Inflammatory macrophage treated with lipopolysaccharide for 4 hours (primary cell): ENCODE measurements at regions not wholly inside any gene's neighbourhood (a gene's known extent, or its start where the extent isn't known, plus 50 kb on each side); places are given as distances from the start of the nearest gene placed in this dataset.
"Not testable (repeated sequence)": the region's sequence is repeated elsewhere in the genome, so short reads cannot be mapped to it uniquely, and the experiment has no call there.

Experiments used
- DNase-seq: peaks from one replicate; pipeline ENCODE4 v3.0.0-alpha.2; 2020

DNA sequence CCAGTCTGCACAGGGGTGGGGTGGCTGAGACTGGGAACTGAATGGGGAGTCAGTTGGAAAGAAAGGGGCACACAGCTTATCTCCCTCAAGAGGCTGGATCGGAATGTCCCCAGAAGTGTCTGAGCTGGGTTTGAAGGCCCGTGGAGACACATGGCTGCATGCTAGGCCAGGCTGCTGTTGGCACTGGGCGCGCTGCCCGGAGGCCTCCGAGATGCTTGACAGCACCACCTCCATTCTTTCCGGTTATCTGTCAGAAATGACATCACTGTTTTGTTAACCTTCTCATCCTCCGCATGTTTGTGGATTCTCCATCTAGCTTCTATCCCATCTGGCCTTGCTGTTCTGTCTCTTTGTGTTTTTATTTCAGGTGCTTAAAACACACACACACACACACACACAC lies 85.5 kb downstream of the APIP start:
- DNase-seq = no peak

DNA sequence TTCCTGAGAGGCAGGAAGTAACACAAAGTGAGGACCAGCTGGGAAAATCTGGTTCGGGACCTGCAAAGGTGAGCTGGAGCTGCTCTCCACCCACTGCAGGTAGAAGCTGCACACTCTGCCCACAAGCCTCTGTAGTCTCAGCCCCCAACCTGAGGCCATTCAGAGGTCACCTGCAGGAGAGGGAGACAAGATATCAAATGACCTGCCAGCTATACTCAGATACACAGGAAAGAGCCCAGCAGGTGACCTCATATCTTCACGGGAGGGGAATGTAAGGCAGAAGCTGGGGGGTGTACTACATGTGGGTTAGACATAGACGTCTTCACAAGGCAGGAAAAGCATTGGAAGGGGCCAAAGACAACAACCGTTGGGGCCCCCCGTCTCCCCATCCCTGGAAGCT lies 86.1 kb downstream of the APIP start:
- DNase-seq = no peak

DNA sequence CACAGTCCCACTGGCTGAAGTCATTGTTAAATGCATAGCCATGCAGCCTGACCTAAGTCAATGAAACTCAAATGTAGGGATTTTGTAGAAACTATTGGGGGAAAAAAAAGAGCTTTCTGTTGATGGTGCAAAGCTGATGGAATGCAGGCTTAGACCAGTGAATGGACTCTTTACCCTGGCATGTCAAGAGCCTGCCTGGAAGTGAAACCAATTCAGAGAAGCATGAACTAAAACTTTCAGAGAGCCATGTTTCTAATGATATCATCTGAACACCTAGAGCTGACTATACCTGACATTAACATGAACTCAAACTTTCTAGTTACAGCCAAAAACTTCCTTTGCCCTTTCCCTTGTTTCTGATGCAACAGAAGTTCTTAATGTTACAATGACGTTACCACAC lies 89.0 kb downstream of the APIP start:
- no peak for DNase-seq

DNA sequence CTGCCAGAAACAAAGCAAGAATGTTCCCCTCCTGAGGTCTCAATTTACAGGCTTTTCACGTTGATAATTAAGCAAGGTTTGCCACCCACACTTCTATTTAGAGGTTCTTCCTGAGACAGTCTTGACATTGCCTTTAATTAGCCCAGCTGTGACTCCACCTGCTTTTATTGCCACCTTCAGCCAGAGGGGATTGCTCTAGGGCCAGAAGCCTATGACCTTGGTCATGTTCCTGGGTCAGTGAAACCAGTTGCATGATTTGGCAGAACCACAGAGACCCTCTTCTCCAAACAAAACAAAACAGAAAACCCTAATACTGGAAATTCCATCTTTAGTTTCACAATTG lies 89.8 kb downstream of the APIP start:
- peak; percentile 16 for DNase-seq

DNA sequence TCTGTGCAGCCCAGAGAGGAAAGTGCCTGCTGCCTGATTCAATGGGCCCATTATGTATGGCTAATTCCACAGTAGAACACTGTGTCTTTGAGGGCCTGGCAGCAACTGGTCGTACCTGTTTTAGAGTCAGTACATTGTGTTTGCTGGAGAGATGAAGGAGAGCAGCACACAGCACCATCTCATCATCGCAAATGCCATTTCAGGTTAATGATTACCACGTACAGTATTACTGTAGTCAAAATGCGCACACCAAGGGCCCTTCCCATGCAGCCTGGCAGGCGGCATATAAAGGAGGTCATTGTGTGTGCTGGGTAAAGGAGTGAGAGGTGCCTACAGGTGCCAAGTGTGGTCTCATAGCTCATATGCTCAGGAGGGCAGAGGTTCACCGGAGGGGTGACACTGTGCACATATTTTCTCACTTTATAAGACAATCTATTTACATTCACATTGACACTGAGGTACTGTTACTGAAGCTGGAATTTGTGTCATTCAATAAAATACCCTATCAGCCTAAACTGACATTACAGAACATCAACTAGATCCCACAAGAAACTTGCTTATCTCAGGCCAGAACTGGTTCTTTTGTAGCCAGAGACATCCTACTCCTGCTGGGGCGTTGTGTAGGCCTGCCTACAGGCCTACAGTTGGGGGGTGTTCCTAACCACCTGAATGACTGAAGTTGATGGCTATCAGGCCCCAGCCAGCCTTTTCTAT lies 90.4 kb downstream of the APIP start:
- no peak for DNase-seq

DNA sequence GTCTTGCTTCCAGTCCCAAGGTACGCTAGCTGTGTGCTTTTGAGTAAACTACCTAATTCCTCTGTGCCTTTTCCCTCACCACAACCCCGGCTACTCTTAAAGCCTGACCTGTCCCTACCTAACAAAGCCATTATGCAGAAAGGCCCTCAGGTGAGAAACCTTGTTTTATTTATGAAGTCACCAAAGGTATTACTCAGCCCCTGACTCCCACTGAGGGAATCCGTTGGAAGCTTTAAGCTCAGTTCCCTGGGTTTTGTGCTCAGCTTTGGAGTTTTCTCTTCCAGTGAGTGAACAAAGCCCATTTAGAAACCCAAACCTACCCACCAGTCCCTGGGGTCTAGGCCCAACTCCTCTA lies 90.9 kb downstream of the APIP start:
- no peak for DNase-seq

DNA sequence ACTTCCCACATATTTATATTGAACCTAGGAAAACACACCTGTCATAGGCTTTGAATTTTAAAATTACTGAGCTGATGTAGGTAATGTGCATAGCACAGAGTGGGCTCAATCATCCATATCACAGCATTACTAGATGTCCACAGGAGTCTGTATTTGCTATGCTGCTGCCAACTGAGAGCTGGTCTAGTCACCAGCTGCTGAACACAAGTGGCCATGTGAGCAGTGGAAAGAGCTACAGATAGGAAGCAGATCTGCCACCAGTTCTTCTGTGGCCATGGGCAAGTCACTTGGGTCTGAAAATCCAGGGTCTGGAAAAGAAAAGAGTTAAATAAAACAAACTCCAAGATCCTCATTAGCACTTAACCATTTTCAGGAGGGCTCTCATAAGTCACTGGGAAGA lies 91.8 kb downstream of the APIP start:
- DNase-seq = no peak

DNA sequence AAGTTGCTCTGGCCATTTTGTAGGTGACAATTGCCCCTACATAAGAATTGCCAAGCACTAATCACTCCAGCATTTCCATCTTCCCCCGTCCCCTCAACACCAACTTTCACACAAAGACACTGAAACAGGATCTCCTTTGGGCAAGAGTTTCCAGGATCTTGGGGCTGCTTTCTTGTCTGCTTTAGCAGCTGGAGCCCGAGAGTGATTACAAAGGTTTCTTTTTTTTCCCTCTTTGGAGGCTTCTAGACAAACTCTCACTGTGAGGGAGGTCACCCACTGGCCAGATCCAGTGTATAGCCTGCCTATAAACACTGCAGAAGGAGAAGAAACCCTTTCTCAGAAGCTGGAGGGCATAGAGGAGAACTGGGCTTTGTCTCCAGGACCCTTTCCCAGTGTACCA lies 92.5 kb downstream of the APIP start:
- no peak for DNase-seq

DNA sequence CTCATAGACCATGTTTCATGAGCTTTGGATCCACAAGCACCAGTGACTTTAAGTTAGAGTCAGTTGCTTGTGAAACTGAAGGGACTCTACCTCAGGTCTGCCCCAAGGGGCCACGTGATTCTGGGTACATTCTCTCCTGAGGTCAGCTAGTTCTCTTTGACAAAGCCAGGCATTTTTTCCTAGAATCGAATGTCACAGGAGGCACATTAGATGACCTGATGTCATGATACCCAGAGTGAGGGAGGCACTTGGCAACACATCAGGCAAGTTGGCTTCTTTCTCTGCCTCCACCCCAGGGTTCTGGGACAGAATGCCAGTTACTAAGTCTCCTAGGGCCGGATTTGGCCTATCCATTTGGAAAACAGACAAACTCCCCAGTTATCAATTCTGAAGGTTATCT lies 93.0 kb downstream of the APIP start:
- DNase-seq = no peak

DNA sequence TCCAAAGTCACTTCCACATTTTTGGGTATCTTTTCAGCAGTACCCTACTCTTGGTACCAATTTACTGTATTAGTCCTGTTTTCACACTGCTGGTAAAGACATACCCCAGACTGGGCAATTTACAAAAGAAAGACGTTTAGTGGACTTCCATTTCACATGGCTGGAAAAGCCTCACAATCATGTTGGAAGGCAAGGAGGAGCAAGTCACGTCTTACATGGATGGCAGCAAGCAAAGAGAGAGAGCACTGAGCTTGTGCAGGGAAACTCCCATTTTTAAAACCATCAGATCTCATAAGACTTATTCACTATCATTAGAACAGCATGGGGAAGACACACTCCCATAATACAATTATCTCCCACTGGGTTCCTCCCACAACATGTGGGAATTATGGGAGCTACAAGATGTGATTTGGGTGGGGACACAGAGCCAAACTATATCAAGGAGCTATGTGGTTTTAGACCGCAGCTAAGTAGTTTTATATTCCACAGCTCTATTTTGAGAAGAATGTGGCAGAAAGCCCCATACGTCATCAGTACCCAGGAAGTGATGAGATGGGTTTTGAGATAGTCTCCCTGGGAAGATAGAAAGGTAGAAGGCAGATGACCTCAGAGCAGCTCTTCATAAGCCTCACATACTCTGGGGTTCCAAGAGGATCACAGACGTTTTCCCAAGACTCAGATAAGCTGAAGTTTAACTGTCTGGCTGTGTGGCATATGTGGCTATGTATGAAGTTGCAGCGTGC lies 96.3 kb downstream of the APIP start:
- no peak for DNase-seq

DNA sequence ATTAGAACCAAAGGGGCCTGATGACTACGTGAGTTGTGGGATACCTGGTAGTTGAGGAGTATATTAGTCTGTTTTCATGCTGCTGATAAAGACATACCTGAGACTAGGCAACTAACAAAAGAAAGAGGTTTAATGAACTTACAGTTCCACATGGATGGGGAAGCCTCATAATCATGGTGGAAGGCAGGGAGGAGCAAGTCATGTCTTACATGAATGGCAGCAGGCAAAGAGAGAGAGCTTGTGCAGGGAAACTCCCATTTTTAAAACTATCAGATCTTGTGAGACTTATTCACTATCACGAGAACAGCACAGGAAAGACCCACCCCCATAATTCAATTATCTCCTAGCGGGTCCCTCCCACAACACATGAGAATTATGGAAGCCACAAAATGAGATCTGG lies 98.4 kb downstream of the APIP start:
- DNase-seq = not testable (repeated sequence)

DNA sequence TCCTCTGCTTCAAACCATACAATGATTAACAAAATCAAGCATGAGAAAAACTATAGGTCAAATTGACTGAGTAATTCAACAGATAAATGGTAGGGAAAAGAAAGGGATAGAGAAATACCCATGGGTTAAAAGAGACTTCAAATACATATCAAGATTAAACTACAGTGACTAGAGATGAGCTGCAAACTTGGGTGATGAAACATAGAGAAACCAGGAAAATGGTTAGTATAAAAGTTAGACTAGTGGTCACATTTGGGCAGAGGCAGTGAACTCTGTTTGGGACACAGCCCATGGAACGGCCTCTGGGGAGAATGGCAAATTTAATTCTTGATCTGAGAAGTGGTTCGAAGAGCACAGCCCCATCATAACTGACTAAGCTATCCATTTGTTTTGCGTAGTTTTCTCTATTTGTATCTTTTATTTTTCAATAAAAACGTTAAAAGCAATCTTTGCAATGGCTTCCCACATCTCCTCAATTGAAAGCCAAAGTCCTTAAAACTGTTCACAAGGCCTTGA lies 99.4 kb downstream of the APIP start:
- DNase-seq = no peak

DNA sequence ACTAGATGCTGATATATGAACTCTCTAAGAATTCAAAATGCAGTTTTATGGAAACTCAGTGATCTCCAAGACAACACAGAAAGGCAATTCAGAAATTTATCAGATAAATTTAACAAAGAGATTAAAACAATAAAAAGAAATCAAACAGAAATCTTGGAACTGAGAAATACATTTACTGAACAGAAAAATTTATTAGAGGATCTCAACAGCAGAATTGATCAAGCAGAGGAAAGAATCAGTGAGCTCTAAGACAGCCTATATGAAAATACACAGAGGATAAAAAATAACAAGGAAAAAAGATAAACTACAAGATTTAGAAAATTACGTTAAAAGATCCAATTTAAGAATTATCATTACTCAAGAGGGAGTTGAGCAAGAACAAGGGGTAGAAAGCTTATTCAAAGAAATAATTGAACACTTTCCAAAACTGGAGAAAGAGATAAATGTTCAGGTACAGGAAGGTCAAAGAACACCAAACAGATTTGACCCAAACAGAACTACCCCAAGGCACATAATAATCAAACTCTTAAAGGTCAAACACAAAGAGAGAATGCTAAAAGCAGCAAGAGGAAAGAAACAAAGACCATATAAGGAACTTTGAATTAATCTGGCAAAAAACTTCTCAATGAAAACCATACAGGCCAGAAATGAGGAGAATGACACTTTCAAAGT lies 103.1 kb downstream of the APIP start:
- DNase-seq = no peak

DNA sequence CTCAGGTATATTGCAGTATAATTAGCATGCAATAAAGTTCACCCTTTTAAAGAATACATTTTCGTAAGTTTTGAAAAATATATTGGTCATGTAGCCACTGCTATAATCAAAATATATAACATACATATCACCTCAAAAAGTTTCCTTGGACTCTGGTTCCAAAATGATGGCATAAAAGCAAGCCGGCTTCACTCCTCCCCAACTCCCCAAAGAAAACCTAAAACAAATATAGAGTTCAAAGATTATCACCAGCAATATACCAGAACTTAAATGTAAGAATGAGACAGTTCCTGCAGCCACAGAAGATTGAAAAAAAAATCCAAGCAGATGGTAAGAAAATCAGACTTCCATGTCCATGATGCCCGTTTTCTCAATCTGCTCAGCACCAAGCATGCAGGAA lies 104.3 kb downstream of the APIP start:
- DNase-seq = no peak

DNA sequence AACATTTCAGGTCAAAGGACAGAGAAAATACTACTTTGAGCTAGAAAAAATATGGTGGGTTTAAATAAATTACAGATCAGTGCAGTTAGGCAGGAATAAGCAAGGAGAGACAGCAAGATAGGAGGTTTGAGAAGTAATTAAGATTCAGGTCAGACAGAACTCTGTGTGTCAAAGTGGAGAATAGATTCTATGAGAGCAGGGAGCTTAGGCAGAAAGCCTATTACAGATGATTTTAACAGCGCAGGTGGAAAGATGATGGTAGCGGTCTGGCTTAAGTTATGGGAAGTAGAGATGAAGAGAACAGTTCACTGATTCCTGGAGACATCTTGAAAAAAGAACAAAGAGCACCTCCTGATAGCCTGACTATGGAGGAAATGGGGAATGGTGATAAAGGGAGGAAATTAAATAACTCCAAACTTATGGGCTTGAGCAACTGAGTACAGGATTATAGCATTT lies 106.0 kb downstream of the APIP start:
- no peak for DNase-seq

DNA sequence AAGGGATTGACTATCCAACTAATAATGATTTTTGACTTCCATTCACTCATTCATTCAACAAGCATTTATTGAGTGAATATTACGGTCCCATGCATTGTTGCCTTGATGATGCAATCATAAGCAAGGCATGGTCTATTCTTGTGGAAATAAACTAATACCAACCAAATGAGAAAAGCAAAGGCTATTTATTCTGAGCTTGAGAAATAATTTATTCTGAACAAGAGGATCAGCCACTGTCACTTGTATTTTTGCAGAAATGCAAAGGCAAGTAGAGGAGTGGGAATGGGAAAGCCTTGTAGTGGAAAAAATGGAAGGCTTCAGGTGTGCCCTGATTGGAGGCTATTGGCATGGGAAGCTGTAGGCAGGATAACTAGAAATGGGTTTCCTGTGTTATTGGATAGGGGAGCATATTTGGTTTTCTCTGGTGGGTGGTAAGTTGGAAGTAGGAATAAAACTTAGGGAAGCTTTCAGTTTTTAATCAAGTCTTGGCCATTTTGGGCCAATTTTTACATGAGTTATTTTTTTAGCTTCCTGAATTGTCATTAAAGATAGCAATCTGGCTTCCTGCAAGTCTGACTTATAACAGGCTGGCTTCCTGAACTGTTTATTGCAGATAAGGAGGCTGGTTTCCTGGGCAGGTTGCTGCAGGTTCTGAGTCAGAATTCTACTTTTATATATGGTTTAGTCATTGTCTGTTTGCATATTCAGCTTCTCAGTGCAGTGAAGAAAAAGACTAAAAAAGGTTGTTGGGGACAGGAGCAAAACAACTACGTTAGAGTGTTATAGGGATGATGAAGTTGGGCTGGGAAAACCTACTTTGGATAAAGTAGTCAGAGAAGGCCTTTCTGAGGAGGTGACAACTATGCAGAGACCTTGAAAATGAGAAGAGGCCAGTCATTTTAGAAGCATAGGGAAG lies 106.7 kb downstream of the APIP start:
- DNase-seq = no peak

DNA sequence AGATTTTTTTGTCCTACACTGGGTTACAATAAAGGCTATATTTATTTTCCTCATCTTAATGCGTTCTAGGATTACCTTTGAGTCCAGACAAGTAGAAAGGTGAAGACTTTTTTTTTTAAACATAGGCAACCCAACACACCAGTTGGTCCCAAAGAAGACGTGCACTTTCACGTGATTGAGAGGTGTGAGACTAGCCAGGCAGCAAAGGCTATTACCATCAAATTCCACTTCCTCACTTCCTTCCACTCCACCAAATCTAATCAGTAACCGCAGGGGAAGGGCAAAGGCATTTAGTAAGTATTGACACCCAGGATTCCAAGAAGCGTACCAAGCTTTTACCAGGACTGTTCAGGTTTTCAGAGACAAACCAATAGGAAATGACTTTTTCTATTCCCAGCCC lies 109.3 kb downstream of the APIP start:
- no peak for DNase-seq

DNA sequence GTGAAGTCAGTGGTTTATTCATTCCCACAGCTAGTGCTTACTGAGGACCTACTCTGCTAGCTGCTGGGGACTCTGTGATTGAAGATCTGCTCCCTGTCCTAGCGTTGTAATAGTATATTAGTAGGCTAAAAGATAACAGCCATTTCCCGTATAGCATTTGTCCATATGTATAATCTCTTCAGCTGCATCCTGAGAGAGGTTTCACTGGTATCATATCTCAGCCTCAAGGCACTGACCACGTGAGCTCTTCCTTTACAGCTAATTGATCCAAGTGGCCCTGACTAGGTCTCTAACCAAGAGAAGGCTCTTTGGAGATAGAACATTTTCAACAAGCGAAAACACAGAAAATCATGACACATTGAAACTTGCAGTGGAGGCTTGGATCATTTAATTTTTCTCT lies 110.2 kb downstream of the APIP start:
- no peak for DNase-seq

DNA sequence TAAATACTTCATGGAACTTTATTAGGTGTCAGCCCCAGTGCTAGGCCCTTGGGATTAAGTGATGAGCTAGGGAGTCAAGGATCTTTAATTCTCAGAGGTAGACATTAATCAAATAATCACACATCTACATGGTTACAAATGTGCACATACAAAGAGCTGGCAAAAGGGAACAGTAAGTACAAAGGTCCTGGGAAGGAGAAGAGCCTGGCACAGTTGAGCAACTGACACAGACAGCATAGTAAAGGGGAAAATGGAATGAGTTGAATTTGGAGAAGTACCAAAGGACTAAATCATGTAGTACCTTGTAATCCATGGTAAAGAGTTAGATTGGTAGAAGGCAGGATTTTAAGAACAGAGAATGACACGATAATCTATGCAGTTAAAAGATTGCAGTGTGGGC lies 116.3 kb downstream of the APIP start:
- no peak for DNase-seq

DNA sequence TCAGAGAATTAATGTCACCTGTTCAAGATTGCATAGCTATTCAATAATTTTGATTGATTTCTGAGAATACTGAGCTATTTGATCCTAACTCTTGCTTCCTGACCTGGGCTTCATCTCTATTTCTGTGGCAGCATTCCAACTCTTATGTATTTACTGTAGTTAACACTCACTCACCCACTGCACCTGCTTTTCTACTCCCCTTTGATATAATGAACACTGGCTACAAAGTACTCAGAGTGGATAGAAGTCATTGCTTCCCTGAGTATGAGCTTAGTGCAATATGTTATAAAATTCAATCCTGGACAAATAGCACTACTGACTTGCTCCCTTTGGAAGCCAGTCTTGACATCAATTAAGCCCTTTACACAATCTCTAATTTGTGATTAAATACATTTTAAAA lies 117.2 kb downstream of the APIP start:
- DNase-seq = no peak

DNA sequence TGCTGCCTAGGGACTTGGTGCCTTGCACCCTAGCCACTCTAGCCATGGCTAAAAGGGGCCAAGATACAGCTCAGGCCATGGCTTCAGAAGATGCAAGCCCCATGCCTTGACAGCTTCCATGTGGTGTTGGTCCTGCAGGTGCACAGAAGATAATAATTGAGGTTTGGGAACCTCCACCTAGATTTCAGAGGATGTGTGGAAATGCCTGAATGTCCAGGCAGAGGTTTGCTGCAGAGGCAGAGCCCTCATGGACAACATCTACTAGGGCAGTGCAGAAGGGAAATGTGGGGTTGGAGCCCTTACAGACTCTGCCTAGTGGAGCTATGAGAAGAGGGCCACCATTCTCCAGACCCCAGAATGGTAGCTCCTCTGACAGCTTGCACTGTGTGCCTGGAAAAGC lies 118.7 kb downstream of the APIP start:
- DNase-seq = not testable (repeated sequence)

DNA sequence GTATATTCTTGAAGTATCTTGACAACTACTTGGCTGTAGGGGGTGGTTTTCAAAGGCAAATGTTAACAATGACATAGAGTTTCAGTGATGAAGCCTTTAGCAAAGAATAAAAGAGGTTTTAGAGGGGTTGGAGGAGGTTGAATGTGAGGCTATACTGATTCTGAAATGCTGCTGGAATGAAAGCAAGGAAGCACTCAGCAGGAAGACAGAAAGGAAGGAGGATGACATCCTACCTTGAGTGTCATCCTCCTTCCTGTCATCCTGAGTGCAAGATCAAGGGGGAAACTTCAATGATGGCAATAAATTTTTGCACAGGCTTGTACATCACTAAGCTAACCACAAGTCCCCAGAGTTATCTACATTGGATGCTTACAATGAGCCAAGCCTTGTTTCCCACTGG lies 120.5 kb downstream of the APIP start:
- DNase-seq = no peak

DNA sequence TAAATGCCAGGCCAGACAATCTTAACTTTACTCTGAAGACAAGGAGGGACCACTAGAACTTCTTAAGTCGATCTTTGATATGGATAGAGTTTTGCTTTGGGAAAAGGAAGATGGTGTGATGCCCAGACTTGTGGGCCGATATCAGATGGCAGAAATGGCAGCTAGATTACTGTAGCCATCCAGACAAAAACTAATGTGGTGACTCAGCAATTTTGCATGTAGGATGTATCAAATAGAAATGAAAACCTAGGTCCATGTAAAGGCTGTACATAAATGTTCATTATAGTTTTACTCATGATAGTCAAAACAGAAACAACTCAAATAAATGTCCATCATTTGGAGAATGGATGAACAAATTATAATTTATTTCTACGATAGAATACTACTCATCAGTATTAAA lies 121.5 kb downstream of the APIP start:
- no peak for DNase-seq
